HG03095 (cell line): ENCODE measurements at regions not wholly inside any gene's neighbourhood (a gene's known extent, or its start where the extent isn't known, plus 50 kb on each side); places are given as distances from the start of the nearest gene placed in this dataset.

ENCODE experiments used
- ATAC-seq: cut with Tn5 transposase; IDR thresholded peaks from one replicate; pipeline ENCODE4 v1.9.1; 2021; ENCODE audit warnings: moderate library complexity; ENCODE audit not compliant: unreplicated experiment

DNA sequence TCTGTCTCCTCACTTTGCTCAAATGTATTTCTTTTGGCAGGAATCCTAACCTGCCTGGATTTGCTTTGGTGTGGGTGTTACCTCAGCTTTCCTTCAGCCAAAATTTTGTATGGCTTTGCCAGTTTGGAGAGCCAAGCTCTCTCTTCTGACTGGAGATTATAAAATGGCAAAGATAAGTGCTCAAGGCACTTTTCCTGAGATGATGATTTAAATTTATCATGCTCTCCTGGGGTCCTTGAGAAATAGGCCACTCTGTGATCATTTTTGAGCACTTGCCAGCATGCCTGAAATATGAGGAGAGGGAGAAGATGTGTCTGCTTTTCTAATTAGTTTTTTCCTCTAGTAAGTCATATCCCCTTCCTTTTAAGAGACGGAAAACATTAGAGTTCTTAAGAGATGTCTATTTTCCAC, 683.0 kb downstream of the SLC4A3 start:
- ATAC-seq, result no peak

DNA sequence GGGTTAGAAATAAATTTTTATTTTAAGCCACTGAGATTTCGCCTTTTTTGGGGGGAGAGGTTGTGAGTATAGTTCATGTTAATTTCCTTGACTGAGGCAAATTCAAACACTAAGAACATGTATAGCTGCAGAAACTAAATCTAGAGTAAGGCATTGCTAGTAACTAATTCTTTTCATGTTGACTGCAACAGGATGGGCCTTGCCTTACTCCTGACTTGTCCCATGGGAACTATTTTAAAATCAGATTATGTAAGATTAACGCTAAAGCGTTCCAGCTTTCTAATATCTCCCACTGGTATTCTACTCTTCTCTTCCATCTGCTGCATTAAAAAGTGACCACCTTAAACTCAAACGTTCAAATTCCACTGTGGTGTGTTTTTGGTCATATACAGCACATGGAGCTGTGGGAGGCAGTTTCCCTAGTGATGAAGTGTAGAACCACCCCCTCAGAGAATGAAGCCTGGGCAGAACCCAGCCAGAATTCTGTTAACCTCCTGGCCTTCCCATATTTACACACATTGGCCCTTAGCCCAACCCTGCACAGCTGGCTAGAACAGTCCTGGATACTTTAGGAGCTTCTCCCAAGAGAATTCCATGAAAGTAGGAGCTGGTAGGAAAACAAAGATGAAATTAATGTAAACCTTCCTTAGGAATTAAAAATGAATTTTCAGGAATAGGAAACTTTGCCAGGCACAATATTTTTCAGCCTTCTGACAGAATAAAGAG, 687.8 kb downstream of the SLC4A3 start:
- no peak for ATAC-seq

DNA sequence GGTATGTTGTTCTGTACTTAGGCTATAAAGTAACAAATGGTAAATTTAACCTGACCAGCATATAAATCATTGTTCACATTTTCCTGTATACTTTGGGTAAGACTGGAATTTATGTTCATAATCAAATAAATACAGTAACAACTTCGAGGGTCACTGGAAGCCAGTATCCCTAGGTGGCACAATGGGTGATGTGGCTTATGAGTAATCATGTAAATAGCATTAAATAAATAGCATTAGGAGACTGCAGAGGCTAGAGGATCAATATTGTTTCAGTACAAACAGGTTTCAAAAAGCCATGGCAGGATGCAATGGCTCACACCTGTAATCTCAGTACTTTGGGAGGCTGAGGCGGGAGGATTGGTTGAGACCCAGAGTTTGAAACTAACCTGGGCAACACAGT, 690.6 kb downstream of the SLC4A3 start:
- no peak for ATAC-seq

DNA sequence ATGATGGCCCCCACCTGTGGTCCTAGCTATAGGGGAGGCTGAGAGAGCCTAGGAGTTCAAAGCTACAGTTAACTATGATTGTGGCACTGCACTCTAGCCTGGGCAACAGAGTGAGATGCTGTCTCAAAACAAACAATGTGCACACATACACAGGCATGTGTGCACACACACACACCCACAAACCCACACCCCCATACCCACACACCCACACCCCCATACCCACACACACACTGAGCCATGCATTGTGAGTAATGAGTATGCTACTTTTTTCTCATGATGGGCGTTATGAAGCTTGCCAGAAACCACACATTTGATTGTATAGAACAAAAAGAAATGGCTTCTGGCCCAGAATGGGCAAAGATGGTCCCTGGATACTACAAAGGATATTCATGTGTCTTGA, 691.1 kb downstream of the SLC4A3 start:
- no peak for ATAC-seq

- ATAC-seq, result no peak
These were observed 692.9 kb downstream of the SLC4A3 start for GRCh38 chr2:220320326-220320725.

DNA sequence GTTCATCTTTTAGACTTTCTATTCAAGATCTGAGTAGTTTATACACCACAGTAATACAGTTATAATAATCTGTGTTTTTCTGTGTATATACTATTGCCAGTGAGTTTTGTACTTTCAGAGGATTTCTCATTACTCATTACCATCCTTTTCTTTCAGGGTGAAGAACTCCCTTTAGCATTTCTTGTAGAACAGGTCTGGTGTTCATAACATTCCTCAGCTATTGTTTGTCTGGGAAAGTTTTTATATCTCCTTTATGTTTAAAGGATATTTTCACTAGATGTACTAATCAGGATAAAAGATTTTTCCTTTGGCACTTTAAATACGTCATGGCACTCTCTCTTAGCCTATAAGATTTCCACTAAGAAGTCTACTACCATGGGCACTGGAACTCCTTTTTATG, 705.5 kb downstream of the SLC4A3 start:
- ATAC-seq, result no peak

DNA sequence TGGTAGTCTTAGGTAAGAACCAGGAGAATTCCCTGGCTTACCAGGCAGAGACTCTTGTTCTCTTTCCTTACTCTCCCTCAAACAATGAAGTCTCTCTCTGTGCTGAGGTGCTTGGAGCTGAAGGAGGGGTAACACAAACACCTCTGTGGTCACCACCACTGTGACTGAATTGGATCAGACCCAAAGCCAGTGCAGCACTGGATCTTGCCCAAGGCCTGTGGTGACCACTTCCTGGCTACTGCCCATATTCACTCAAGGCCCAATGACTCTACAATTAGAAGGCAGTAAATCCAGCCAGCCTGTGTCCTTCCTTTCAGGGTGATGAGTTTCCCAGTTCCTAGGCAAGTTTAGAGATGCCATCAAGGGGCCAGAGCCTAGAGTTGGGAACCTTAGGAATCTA, 706.8 kb downstream of the SLC4A3 start:
- no peak for ATAC-seq

DNA sequence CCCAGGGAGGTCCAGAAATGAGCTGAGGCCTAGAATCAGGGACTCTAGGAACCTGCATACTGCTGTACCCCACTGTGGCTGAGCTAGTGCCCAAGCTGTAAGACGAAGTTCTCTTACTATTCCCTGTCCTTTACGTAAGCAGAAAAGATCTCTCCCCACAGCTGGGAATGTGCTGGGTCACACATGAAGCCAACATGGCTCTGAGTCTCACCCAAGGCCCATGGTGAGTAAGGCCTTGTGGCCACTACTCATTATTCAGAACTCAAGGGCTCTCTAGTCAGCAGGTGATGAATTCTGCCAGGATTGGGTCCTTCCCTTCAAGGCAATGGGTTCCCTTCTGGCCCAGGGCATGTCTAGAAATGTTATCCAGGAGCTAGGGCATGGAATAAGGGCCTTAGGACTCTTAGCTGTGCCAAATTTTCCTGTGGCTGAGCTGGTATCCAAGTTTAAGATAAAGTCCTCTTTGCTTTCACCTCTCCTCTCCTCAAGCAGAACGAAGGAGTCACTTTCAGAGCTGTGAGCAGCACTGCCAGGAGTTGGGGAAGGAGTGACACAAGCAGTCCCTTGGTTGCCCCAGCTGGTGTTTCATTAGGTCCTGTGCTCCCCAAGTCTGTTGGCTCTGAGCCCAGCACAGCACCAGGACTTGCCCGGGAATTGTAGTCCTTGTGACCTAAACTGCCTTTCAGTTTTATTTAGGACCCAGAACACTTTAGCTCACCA, 707.6 kb downstream of the SLC4A3 start:
- no peak for ATAC-seq

DNA sequence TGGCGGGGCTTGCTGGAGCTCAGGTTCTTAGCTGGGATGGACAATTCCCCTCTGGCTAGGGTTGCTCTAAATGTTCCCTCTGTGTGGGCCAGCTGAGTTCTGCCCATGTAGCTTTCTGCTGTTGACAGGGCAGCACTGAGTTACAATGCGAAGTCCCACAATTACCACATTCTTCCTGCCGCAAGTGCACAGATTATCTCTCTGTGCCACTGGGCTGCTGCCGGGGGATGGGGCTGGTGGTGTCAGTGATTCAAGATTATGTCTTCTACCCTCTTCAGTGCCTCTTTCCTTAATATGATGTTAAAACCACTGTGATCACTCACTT, 708.1 kb downstream of the SLC4A3 start:
- no peak for ATAC-seq

GRCh38 chr2:220336771-220337170, 709.3 kb downstream of the SLC4A3 start:
- no peak for ATAC-seq

DNA sequence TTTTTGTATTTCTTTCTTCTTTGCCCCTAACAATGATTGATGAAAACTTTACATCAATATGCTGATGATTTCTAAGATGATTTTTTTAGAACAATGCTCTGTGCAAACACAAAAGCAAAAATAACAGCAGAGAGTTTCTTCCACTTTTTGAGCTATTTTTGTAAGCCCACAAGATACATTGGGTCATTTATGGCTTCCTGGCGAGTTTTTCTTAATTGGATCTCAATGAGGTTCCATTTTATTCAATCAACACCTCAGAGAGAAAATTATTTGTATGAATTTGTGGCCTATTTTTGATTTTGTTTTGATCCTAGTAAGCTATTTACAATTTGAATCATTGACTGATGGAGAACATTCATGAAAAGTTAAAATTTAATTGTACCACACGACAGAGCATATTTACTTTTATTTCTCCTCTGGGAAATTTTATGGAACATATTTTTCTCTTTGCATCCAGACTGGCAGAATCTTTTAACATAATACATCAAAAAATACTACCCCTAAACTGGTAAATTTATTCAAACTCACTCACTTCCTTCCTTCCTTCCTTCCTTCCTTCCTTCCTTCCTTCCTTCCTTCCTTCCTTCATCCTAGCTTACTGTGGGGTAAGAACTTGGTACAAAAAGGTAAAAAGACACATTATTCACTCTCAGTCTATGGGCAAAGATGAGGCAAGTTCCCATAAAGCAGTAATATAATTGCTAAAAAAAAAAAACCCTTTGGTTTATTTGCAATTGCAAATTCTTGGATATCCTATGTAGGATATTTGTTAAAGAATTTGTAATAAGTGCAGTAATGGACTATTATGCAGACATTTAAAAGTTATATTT, 710.4 kb downstream of the SLC4A3 start:
- no peak for ATAC-seq

DNA sequence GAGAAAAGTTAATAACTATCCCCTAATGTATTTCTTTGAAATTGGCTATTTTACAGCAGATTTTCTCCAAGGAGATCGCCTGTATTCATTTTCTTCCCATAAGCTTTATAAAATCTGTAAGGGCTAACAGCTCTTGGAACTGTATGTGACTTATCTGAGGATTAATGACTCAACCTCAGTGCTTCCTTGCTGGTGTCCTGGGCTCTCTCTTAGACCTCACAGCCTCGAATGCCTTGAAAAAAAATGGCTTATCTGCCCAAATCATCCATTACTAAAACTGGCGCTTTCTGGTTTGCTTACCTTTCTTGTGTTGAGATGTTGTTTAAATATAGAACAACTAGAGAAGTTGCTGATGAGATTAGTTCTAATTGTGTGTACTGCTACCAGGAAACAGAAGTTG, 713.6 kb downstream of the SLC4A3 start:
- ATAC-seq, result no peak

DNA sequence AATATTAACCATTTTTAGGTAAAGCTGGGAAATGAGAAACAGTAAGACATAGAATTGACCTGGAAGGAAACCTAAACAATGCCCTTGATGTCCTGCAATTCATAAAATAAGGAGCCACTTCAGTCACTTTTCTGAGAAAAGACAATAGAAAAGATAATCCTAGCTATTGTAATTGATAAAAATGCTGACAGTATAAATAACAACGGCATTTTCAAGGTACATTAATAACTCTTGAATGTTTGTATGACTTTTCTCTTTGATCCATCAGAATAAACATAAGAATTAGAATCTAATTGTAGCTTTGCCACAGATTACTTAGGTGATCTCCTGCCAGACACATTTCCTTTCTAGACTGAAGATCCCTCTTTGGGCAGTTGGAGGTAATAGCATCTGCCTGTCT, 719.5 kb downstream of the SLC4A3 start:
- ATAC-seq, result no peak

- ATAC-seq, result no peak
These were observed 720.2 kb downstream of the SLC4A3 start for GRCh38 chr2:220347626-220348025.

DNA sequence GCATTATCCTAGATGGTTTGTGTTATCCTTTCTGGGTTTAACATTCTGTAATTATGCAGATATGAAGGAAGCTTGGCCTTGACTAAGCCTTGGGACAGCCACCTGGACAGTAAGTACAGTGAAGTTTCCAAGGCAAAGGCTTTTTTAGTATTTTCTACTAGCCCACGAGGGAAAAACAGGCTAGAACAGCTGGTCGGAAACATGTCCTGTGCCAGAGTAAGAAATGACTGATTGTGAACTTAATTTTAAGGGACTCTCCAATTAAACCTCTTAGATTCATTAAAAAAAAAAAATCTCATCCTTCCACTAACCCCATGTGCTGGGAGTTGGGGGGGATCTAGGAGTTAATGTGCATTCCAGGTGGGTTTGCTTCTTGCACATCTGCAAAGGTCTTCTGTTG, 720.8 kb downstream of the SLC4A3 start:
- ATAC-seq, result no peak

DNA sequence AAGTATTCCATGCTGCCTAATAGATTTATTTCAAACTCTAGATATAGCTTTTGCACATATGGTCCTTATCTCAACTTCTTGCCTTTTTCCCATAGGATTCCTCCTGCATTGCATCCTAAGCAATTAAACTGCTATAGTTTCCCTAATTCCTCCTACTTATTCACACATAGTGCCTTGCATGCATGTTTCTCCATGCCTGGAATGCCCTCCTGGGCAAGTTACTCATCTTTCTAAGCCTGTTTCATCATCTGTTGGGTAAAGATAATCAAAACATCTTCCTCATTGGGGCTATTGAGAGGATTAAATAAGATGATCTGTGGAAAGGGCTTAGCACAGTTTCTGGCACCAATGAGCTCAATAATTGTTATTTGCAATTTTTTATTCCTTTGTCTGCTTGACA, 726.5 kb downstream of the SLC4A3 start:
- ATAC-seq, result no peak

DNA sequence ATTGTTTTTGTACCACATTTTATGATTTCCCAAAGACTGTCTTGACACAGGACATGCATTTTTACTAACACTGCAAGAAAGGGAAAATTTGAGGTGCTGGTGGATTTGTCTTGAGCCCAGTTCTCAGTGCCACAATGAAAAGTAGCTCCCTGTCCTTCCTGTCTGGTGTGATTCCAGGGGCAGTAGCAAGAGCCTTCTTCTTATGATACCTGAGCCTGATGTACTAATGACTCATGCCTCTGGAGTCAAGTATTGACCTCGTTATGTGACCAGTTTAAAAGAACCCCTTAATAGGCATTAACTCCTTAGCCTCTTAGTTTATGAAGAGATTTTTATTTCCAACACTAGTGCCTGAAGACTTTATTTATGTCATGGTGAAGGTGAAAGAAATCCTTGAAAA, 728.6 kb downstream of the SLC4A3 start:
- ATAC-seq, result no peak

DNA sequence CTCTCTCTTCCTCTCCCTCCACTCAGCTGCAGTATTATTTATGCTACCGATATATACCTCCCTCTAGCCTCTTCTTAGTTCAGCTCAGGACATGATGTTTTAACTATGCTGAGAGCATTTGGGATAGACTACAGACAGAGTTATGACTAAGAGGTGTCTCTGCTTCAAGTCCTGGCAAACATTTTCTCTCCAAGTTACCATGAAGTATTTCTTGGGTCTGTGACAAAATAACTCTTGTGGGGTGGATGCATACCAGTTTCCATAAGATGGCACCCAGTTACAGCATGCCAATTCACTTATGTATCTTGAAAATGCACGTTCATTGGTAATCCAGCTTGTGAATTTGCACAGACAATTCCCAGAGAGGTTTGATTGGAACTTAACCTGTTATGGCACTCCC, 737.6 kb downstream of the SLC4A3 start:
- ATAC-seq, result no peak

DNA sequence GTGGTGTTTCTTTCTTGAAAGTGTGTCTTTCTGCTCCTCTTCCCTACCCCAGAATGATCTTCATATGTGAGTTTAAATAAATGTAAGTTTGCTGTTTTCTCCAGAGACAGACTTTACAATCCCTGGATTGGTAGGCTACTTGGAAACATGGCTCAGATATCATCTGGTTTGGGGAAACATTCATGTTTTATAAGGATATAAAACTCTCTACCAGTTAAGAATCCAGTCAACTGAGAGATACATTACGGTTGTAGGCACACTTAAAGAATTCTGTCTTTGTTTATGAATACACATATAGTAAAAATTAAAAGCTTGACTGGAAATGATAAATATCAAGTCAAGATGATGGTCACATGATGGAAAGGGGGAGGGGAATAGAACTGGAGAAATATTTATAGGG, 739.3 kb downstream of the SLC4A3 start:
- ATAC-seq, result no peak

- ATAC-seq, result no peak
These were observed 743.3 kb downstream of the SLC4A3 start for GRCh38 chr2:220370764-220371163.

DNA sequence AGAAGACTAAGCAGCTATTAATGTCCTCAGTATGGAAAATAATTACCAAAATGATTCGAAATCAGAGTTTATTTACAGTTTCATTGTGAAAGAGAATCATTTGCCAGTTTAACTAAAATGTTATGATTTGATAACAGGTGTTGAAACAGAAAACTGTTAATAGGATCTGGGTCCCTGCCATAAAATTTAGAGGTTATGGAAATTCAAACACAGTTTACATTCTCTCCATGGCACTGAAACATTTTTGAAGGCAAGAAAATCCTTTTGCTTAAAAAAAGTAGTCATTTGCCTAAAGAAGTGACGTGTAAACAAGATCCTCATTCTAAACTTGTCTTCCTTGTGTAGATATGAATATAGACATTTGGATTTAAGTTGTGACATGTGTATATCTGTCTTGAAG, 743.8 kb downstream of the SLC4A3 start:
- no peak for ATAC-seq

- no peak for ATAC-seq
These were observed 746.4 kb downstream of the SLC4A3 start for GRCh38 chr2:220373878-220374277.
